Osteoblast (primary cell): ENCODE measurements at regions not wholly inside any gene's neighbourhood (a gene's known extent, or its start where the extent isn't known, plus 50 kb on each side); places are given as distances from the start of the nearest gene placed in this dataset.

Experiments used
- DNase-seq: peaks from one replicate; pipeline ENCODE4 v3.0.0; 2011; ENCODE audit warnings: low spot score, mixed read lengths; ENCODE audit not compliant: insufficient read length; ENCODE audit errors: missing footprints
- H2AFZ ChIP-seq: 2 replicates; pipeline ENCODE4 v1.6.0; 2011; ENCODE audit warnings: mild to moderate bottlenecking, low read length
- H3K27ac ChIP-seq: 2 replicates; pipeline ENCODE4 v1.5.1; 2011; ENCODE audit warnings: mild to moderate bottlenecking, low read depth, low read length, moderate library complexity
- H3K27me3 ChIP-seq: 2 replicates; pipeline ENCODE4 v1.6.0; 2012; ENCODE audit warnings: mild to moderate bottlenecking, control low read depth, inconsistent platforms, low read length, moderate library complexity; ENCODE audit not compliant: insufficient read depth
- H3K36me3 ChIP-seq: 2 replicates; pipeline ENCODE4 v1.5.1; 2011; ENCODE audit warnings: mild to moderate bottlenecking, low read length, control low read depth, moderate library complexity; ENCODE audit not compliant: insufficient read depth
- H3K4me1 ChIP-seq: 2 replicates; pipeline ENCODE4 v1.5.1; 2011; ENCODE audit warnings: mild to moderate bottlenecking, low read length, control low read depth, moderate library complexity; ENCODE audit not compliant: insufficient read depth
- H3K4me2 ChIP-seq: 2 replicates; pipeline ENCODE4 v1.6.0; 2011; ENCODE audit warnings: mild to moderate bottlenecking, low read length; ENCODE audit not compliant: insufficient read depth
- H3K4me3 ChIP-seq: fragments of 200-600 bp; sonication (generic); 3 replicates; pipeline ENCODE4 v1.5.1; 2012; ENCODE audit warnings: mild to moderate bottlenecking, low read length, inconsistent platforms; ENCODE audit not compliant: insufficient read depth
- H3K79me2 ChIP-seq: 2 replicates; pipeline ENCODE4 v1.6.0; 2012; ENCODE audit warnings: mild to moderate bottlenecking, low read length, control low read depth, inconsistent platforms; ENCODE audit not compliant: insufficient read depth
- H3K9me3 ChIP-seq: 2 replicates; pipeline ENCODE4 v1.5.1; 2011; ENCODE audit warnings: low read depth, low read length, control low read depth
- H4K20me1 ChIP-seq: 2 replicates; pipeline ENCODE4 v1.6.0; 2012; ENCODE audit warnings: mild to moderate bottlenecking, low read length, control low read depth; ENCODE audit not compliant: insufficient read depth
- TF ChIP-seq, protein P1 (sequence below): IDR thresholded peaks from 2 replicates; pipeline ENCODE4 v1.5.1; 2011; ENCODE audit warnings: mild to moderate bottlenecking, low read depth, low read length, moderate library complexity; ENCODE audit errors: extremely low read depth

DNA sequence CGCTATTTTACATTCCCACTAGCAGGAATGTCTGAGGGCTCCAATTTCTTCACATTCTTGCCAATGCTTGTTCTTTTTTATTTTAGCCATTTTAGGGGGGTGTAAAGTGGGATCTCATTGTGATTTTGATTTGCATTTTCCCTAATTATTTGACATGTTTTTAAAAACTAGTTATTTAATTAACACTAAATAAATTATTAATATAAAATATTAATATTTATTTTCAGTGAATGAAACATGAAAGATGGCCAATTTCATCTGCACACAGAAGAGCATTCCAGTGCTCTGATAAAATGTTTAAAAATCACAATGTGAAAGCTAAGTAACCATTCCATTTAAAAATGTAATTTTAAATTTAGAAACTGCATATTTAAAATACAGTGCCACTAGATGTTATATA, 322.2 kb upstream of the ZNF521 start:
- no peaks in the 10 kb centered on the region for H3K79me2 ChIP-seq
- H3K4me1 ChIP-seq = no peaks in the 10 kb centered on the region
- no peak overlapping the region for H3K27ac ChIP-seq
- no peaks in the 10 kb centered on the region for H4K20me1 ChIP-seq
- H3K4me3 ChIP-seq = no peak overlapping the region
- H2AFZ ChIP-seq = no peak overlapping the region
- no peaks in the 10 kb centered on the region for H3K27me3 ChIP-seq
- H3K9me3 ChIP-seq = no peaks in the 10 kb centered on the region
- no peak for DNase-seq
- no peaks in the 10 kb centered on the region for H3K36me3 ChIP-seq
- TF ChIP-seq, protein P1, sequence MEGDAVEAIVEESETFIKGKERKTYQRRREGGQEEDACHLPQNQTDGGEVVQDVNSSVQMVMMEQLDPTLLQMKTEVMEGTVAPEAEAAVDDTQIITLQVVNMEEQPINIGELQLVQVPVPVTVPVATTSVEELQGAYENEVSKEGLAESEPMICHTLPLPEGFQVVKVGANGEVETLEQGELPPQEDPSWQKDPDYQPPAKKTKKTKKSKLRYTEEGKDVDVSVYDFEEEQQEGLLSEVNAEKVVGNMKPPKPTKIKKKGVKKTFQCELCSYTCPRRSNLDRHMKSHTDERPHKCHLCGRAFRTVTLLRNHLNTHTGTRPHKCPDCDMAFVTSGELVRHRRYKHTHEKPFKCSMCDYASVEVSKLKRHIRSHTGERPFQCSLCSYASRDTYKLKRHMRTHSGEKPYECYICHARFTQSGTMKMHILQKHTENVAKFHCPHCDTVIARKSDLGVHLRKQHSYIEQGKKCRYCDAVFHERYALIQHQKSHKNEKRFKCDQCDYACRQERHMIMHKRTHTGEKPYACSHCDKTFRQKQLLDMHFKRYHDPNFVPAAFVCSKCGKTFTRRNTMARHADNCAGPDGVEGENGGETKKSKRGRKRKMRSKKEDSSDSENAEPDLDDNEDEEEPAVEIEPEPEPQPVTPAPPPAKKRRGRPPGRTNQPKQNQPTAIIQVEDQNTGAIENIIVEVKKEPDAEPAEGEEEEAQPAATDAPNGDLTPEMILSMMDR = no peak
- no peak overlapping the region for H3K4me2 ChIP-seq

DNA sequence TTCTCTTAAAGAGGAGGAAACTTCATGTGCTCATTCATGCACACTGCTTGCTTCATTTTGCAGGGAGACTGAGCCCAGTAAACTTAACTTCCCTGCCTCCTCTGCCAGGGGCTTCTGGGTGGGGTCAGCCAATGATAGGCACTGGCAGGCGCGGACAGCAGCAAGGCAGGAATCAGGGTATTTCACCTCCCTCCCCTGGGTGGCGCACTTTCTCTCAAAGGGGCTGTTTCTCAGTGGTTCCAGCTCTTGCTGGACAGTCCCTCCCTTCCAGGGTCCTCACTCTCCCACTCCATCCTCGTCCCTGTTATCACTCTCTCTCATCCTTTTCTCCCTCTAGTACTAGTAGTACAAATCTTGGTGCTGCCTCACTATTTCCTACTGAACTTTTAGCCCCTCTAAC, 320.5 kb upstream of the ZNF521 start:
- Histone ChIP-seq H3K79me2 (no peaks in the 10 kb centered on the region), H3K27me3 (no peaks in the 10 kb centered on the region), H3K9me3 (no peaks in the 10 kb centered on the region), H2AFZ (no peak overlapping the region), H3K36me3 (no peaks in the 10 kb centered on the region), H3K4me2 (no peak overlapping the region), H3K27ac (no peak overlapping the region), H4K20me1 (no peaks in the 10 kb centered on the region), H3K4me3 (no peak overlapping the region), H3K4me1 (no peaks in the 10 kb centered on the region)
- TF ChIP-seq, protein P1 = no peak
- no peak for DNase-seq

DNA sequence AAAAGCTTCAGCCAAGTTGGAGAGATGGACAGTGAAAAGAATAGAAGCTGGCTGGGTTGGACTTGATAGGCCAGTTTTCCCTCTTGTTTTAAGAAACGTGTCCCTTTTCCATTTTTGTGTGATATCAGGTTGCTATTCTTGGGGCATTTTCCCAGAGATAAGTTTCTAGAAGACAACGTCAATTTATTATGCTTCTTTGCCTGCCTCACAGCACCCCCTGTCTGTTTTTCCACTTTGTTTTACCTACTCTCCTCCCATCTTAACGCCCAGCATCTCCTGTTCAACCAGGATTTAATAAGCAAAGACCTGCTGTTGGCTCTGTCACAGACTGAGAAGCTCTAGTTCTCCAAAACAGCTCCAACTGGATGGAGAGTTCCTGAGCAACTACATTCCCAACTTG, 317.8 kb upstream of the ZNF521 start:
- Histone ChIP-seq H3K27me3 (no peaks in the 10 kb centered on the region), H3K4me3 (no peak overlapping the region), H3K4me1 (no peaks in the 10 kb centered on the region), H4K20me1 (no peaks in the 10 kb centered on the region), H3K4me2 (no peak overlapping the region), H3K27ac (no peak overlapping the region), H3K36me3 (no peaks in the 10 kb centered on the region), H3K9me3 (no peaks in the 10 kb centered on the region), H2AFZ (no peak overlapping the region), H3K79me2 (no peaks in the 10 kb centered on the region)
- TF ChIP-seq, protein P1 = peak; percentile 34
- DNase-seq = no peak

DNA sequence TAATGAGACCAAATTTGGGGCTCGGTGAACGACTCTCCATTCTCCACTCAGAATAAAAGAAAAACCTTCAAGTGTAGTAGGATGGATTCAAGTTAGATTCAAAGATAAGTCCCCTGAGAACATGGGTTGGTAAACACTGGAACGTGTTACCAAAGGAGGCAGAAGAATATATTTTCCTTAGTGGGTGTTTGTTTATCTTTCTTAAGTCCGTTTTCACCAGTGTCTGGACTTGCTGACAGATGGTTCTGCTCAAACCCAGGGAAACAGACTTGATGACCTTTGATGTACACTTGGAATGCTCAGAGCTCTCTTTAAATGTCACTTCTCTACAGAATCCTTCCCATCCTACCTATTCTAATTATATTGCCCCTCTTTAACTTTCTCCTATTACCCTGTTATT, 310.3 kb upstream of the ZNF521 start:
- Histone ChIP-seq H3K9me3 (no peaks in the 10 kb centered on the region), H3K4me2 (no peak overlapping the region), H3K4me1 (no peaks in the 10 kb centered on the region), H2AFZ (peak overlapping the region; percentile 40), H3K27ac (no peak overlapping the region), H3K27me3 (no peaks in the 10 kb centered on the region), H3K36me3 (no peaks in the 10 kb centered on the region), H3K4me3 (no peak overlapping the region), H3K79me2 (no peaks in the 10 kb centered on the region), H4K20me1 (no peaks in the 10 kb centered on the region)
- TF ChIP-seq, protein P1 = no peak
- DNase-seq = no peak
